ENCODE measurements at regions not wholly inside any gene's neighbourhood (a gene's known extent, or its start where the extent isn't known, plus 50 kb on each side); places are given as distances from the start of the nearest gene placed in this dataset.

- TF ChIP-seq CTCF (IDR thresholded peaks at IDR 0.05; ENCODE audit: low read length) (no peak), EZH2phosphoT487 (IDR thresholded peaks at IDR 0.05; ENCODE audit: low read length) (no peak), EZH2 (optimal IDR thresholded peaks at IDR 0.05; ENCODE audit: low read depth, low read length) (no peak)
These were observed 808.4 kb upstream of the CITED2 start for GRCh38 chr6:140182821-140183220.
